ENCODE measurements at regions not wholly inside any gene's neighbourhood (a gene's known extent, or its start where the extent isn't known, plus 50 kb on each side); places are given as distances from the start of the nearest gene placed in this dataset.

GRCh38 chr18:67682516-67682915, 166.0 kb upstream of the DSEL start:
- DNase-seq (ENCODE audit: low read depth), result no peak

GRCh38 chr18:67677489-67677888, 161.0 kb upstream of the DSEL start:
- no peak for DNase-seq (ENCODE audit: low read depth)
- H3K4me3 ChIP-seq (ENCODE audit: low read depth, low read length), result no peak overlapping the region
- TF ChIP-seq CTCF (IDR thresholded peaks at IDR 0.05; ENCODE audit: low read depth, low read length), result no peak
- no peak for TF ChIP-seq MAX (IDR thresholded peaks at IDR 0.05; ENCODE audit: low read depth, low read length)
- TF ChIP-seq POLR2A (IDR thresholded peaks at IDR 0.05; ENCODE audit: extremely low read depth, insufficient read length), result no peak
- no peak for TF ChIP-seq MYC (IDR thresholded peaks at IDR 0.05; ENCODE audit: low read depth, low read length)

More at GRCh38 chr18:67682516-67682915, 166.0 kb upstream of the DSEL start:
- TF ChIP-seq MAX (IDR thresholded peaks at IDR 0.05; ENCODE audit: low read depth, low read length), result no peak
- no peak for TF ChIP-seq MYC (IDR thresholded peaks at IDR 0.05; ENCODE audit: low read depth, low read length)
- no peak for TF ChIP-seq POLR2A (IDR thresholded peaks at IDR 0.05; ENCODE audit: extremely low read depth, insufficient read length)
- no peak for TF ChIP-seq CTCF (IDR thresholded peaks at IDR 0.05; ENCODE audit: low read depth, low read length)
- H3K4me3 ChIP-seq (ENCODE audit: low read depth, low read length), result no peak overlapping the region

GRCh38 chr18:67672716-67673115, 156.2 kb upstream of the DSEL start:
- no peak overlapping the region for H3K4me3 ChIP-seq (ENCODE audit: low read depth, low read length)
- TF ChIP-seq CTCF (IDR thresholded peaks at IDR 0.05; ENCODE audit: low read depth, low read length) (no peak), MAX (IDR thresholded peaks at IDR 0.05; ENCODE audit: low read depth, low read length) (no peak), POLR2A (IDR thresholded peaks at IDR 0.05; ENCODE audit: extremely low read depth, insufficient read length) (no peak), MYC (IDR thresholded peaks at IDR 0.05; ENCODE audit: low read depth, low read length) (no peak)
- no peak for DNase-seq (ENCODE audit: low read depth)

GRCh38 chr18:67672155-67672554, 155.6 kb upstream of the DSEL start:
- TF ChIP-seq MYC (IDR thresholded peaks at IDR 0.05; ENCODE audit: low read depth, low read length), result no peak
- no peak for DNase-seq (ENCODE audit: low read depth)
- no peak overlapping the region for H3K4me3 ChIP-seq (ENCODE audit: low read depth, low read length)

- no peak for DNase-seq (ENCODE audit: low read depth)
- no peak overlapping the region for H3K4me3 ChIP-seq (ENCODE audit: low read depth, low read length)
Observed at GRCh38 chr18:67670024-67670543, 153.6 kb upstream of the DSEL start.

GRCh38 chr18:67665266-67665665, 148.7 kb upstream of the DSEL start:
- TF ChIP-seq POLR2A (IDR thresholded peaks at IDR 0.05; ENCODE audit: extremely low read depth, insufficient read length) (no peak), MYC (IDR thresholded peaks at IDR 0.05; ENCODE audit: low read depth, low read length) (no peak), MAX (IDR thresholded peaks at IDR 0.05; ENCODE audit: low read depth, low read length) (no peak), CTCF (IDR thresholded peaks at IDR 0.05; ENCODE audit: low read depth, low read length) (no peak)
- DNase-seq (ENCODE audit: low read depth), result no peak
- no peak overlapping the region for H3K4me3 ChIP-seq (ENCODE audit: low read depth, low read length)

More at GRCh38 chr18:67670024-67670543, 153.6 kb upstream of the DSEL start:
- TF ChIP-seq MAX (IDR thresholded peaks at IDR 0.05; ENCODE audit: low read depth, low read length), result no peak
- TF ChIP-seq MYC (IDR thresholded peaks at IDR 0.05; ENCODE audit: low read depth, low read length), result no peak
- TF ChIP-seq POLR2A (IDR thresholded peaks at IDR 0.05; ENCODE audit: extremely low read depth, insufficient read length), result no peak
- no peak for TF ChIP-seq CTCF (IDR thresholded peaks at IDR 0.05; ENCODE audit: low read depth, low read length)
